ENCODE measurements at regions not wholly inside any gene's neighbourhood (a gene's known extent, or its start where the extent isn't known, plus 50 kb on each side); places are given as distances from the start of the nearest gene placed in this dataset.

- H3K36me3 Mint-ChIP-seq (ENCODE audit: insufficient read depth), result no peaks in the 10 kb centered on the region
- no peak for ATAC-seq (replicated peaks; ENCODE audit: extremely low read depth, poor library complexity, severe bottlenecking)
- H3K27me3 Mint-ChIP-seq, result no peaks in the 10 kb centered on the region
Measured at GRCh38 chr2:5287558-5288334, 404.4 kb upstream of the SOX11 start.

GRCh38 chr2:5290900-5291546, 401.2 kb upstream of the SOX11 start:
- no peak for DNase-seq (ENCODE audit: low spot score in 2 of 2)

More at GRCh38 chr2:5287558-5288334, 404.4 kb upstream of the SOX11 start:
- Mint-ChIP-seq H3K4me1 (no peaks in the 10 kb centered on the region), H3K27ac (ENCODE audit: low read depth) (no peak overlapping the region), H3K9me3 (peaks cover 12% of the 10 kb centered on the region), H3K4me3 (no peak overlapping the region)
- DNase-seq (ENCODE audit: low spot score in 2 of 2), result no peak

GRCh38 chr2:5304640-5305039, 387.5 kb upstream of the SOX11 start:
- H3K4me1 Mint-ChIP-seq, result no peaks in the 10 kb centered on the region
- no peak overlapping the region for H3K4me3 Mint-ChIP-seq
- H3K36me3 Mint-ChIP-seq (ENCODE audit: insufficient read depth), result no peaks in the 10 kb centered on the region
- no peak overlapping the region for H3K27ac Mint-ChIP-seq (ENCODE audit: low read depth)
- peaks cover 33% of the 10 kb centered on the region for H3K9me3 Mint-ChIP-seq
- H3K27me3 Mint-ChIP-seq, result no peaks in the 10 kb centered on the region
- DNase-seq (ENCODE audit: low spot score in 2 of 2) (no peak), ATAC-seq (replicated peaks; ENCODE audit: extremely low read depth, poor library complexity, severe bottlenecking) (no peak)

More at GRCh38 chr2:5290900-5291546, 401.2 kb upstream of the SOX11 start:
- ATAC-seq (replicated peaks; ENCODE audit: extremely low read depth, poor library complexity, severe bottlenecking), result no peak
- H3K9me3 Mint-ChIP-seq, result peaks cover 6% of the 10 kb centered on the region
- no peak overlapping the region for H3K27ac Mint-ChIP-seq (ENCODE audit: low read depth)
- H3K4me3 Mint-ChIP-seq, result no peak overlapping the region
- no peaks in the 10 kb centered on the region for H3K4me1 Mint-ChIP-seq
- no peaks in the 10 kb centered on the region for H3K27me3 Mint-ChIP-seq
- H3K36me3 Mint-ChIP-seq (ENCODE audit: insufficient read depth), result no peaks in the 10 kb centered on the region

- Mint-ChIP-seq H3K27ac (ENCODE audit: low read depth) (no peak overlapping the region), H3K36me3 (ENCODE audit: insufficient read depth) (no peaks in the 10 kb centered on the region), H3K27me3 (no peaks in the 10 kb centered on the region), H3K9me3 (peaks cover 18% of the 10 kb centered on the region), H3K4me1 (no peaks in the 10 kb centered on the region), H3K4me3 (no peak overlapping the region)
- no peak for ATAC-seq (replicated peaks; ENCODE audit: extremely low read depth, poor library complexity, severe bottlenecking)
- DNase-seq (ENCODE audit: low spot score in 2 of 2), result no peak
Measured at GRCh38 chr2:5315041-5315440, 377.1 kb upstream of the SOX11 start.

- Mint-ChIP-seq H3K9me3 (peaks cover 14% of the 10 kb centered on the region), H3K4me1 (no peaks in the 10 kb centered on the region), H3K4me3 (no peak overlapping the region), H3K27ac (ENCODE audit: low read depth) (no peak overlapping the region), H3K36me3 (ENCODE audit: insufficient read depth) (no peaks in the 10 kb centered on the region), H3K27me3 (no peaks in the 10 kb centered on the region)
- ATAC-seq (replicated peaks; ENCODE audit: extremely low read depth, poor library complexity, severe bottlenecking), result no peak
- DNase-seq (ENCODE audit: low spot score in 2 of 2), result no peak
Measured at GRCh38 chr2:5315512-5315911, 376.7 kb upstream of the SOX11 start.

GRCh38 chr2:5316001-5316490, 376.1 kb upstream of the SOX11 start:
- Mint-ChIP-seq H3K4me1 (no peaks in the 10 kb centered on the region), H3K9me3 (peaks cover 18% of the 10 kb centered on the region), H3K36me3 (ENCODE audit: insufficient read depth) (no peaks in the 10 kb centered on the region), H3K27ac (ENCODE audit: low read depth) (no peak overlapping the region), H3K4me3 (no peak overlapping the region), H3K27me3 (no peaks in the 10 kb centered on the region)
- DNase-seq (ENCODE audit: low spot score in 2 of 2), result no peak
- ATAC-seq (replicated peaks; ENCODE audit: extremely low read depth, poor library complexity, severe bottlenecking), result no peak

GRCh38 chr2:5319493-5319892, 372.7 kb upstream of the SOX11 start:
- Mint-ChIP-seq H3K27ac (ENCODE audit: low read depth) (no peak overlapping the region), H3K36me3 (ENCODE audit: insufficient read depth) (no peaks in the 10 kb centered on the region), H3K4me3 (no peak overlapping the region), H3K9me3 (peaks cover 20% of the 10 kb centered on the region), H3K27me3 (no peaks in the 10 kb centered on the region), H3K4me1 (no peaks in the 10 kb centered on the region)
- no peak for ATAC-seq (replicated peaks; ENCODE audit: extremely low read depth, poor library complexity, severe bottlenecking)
- DNase-seq (ENCODE audit: low spot score in 2 of 2), result no peak

GRCh38 chr2:5322396-5322795, 369.8 kb upstream of the SOX11 start:
- Mint-ChIP-seq H3K27me3 (no peaks in the 10 kb centered on the region), H3K4me1 (no peaks in the 10 kb centered on the region), H3K4me3 (no peak overlapping the region), H3K36me3 (ENCODE audit: insufficient read depth) (no peaks in the 10 kb centered on the region), H3K9me3 (peaks cover 25% of the 10 kb centered on the region), H3K27ac (ENCODE audit: low read depth) (no peak overlapping the region)
- no peak for ATAC-seq (replicated peaks; ENCODE audit: extremely low read depth, poor library complexity, severe bottlenecking)
- no peak for DNase-seq (ENCODE audit: low spot score in 2 of 2)

- no peaks in the 10 kb centered on the region for H3K27me3 Mint-ChIP-seq
- H3K4me3 Mint-ChIP-seq, result no peak overlapping the region
- ATAC-seq (replicated peaks; ENCODE audit: extremely low read depth, poor library complexity, severe bottlenecking) (no peak), DNase-seq (ENCODE audit: low spot score in 2 of 2) (no peak)
- no peak overlapping the region for H3K27ac Mint-ChIP-seq (ENCODE audit: low read depth)
- peaks cover 18% of the 10 kb centered on the region for H3K9me3 Mint-ChIP-seq
- H3K4me1 Mint-ChIP-seq, result no peaks in the 10 kb centered on the region
- H3K36me3 Mint-ChIP-seq (ENCODE audit: insufficient read depth), result no peaks in the 10 kb centered on the region
Measured at GRCh38 chr2:5325523-5325922, 366.7 kb upstream of the SOX11 start.

- DNase-seq (ENCODE audit: low spot score in 2 of 2) (no peak), ATAC-seq (replicated peaks; ENCODE audit: extremely low read depth, poor library complexity, severe bottlenecking) (no peak)
- no peaks in the 10 kb centered on the region for H3K36me3 Mint-ChIP-seq (ENCODE audit: insufficient read depth)
- no peaks in the 10 kb centered on the region for H3K27me3 Mint-ChIP-seq
- no peak overlapping the region for H3K4me3 Mint-ChIP-seq
- H3K4me1 Mint-ChIP-seq, result no peaks in the 10 kb centered on the region
- H3K9me3 Mint-ChIP-seq, result peaks cover 10% of the 10 kb centered on the region
- H3K27ac Mint-ChIP-seq (ENCODE audit: low read depth), result no peak overlapping the region
Measured at GRCh38 chr2:5328826-5329225, 363.4 kb upstream of the SOX11 start.

- Mint-ChIP-seq H3K9me3 (peaks cover 12% of the 10 kb centered on the region), H3K36me3 (ENCODE audit: insufficient read depth) (no peaks in the 10 kb centered on the region), H3K27ac (ENCODE audit: low read depth) (no peak overlapping the region), H3K4me3 (no peak overlapping the region), H3K4me1 (no peaks in the 10 kb centered on the region), H3K27me3 (no peaks in the 10 kb centered on the region)
- ATAC-seq (replicated peaks; ENCODE audit: extremely low read depth, poor library complexity, severe bottlenecking) (no peak), DNase-seq (ENCODE audit: low spot score in 2 of 2) (no peak)
Measured at GRCh38 chr2:5329763-5330162, 362.4 kb upstream of the SOX11 start.

- Mint-ChIP-seq H3K4me1 (no peaks in the 10 kb centered on the region), H3K27me3 (no peaks in the 10 kb centered on the region), H3K27ac (ENCODE audit: low read depth) (no peak overlapping the region), H3K9me3 (peaks cover 8% of the 10 kb centered on the region), H3K36me3 (ENCODE audit: insufficient read depth) (no peaks in the 10 kb centered on the region), H3K4me3 (no peak overlapping the region)
- DNase-seq (ENCODE audit: low spot score in 2 of 2) (no peak), ATAC-seq (replicated peaks; ENCODE audit: extremely low read depth, poor library complexity, severe bottlenecking) (no peak)
Measured at GRCh38 chr2:5330961-5331360, 361.2 kb upstream of the SOX11 start.

- Mint-ChIP-seq H3K4me3 (no peak overlapping the region), H3K36me3 (ENCODE audit: insufficient read depth) (no peaks in the 10 kb centered on the region), H3K9me3 (peaks cover 17% of the 10 kb centered on the region), H3K4me1 (no peaks in the 10 kb centered on the region), H3K27ac (ENCODE audit: low read depth) (no peak overlapping the region), H3K27me3 (no peaks in the 10 kb centered on the region)
- no peak for DNase-seq (ENCODE audit: low spot score in 2 of 2)
- no peak for ATAC-seq (replicated peaks; ENCODE audit: extremely low read depth, poor library complexity, severe bottlenecking)
Measured at GRCh38 chr2:5332925-5333324, 359.3 kb upstream of the SOX11 start.
